ENCODE measurements at regions not wholly inside any gene's neighbourhood (a gene's known extent, or its start where the extent isn't known, plus 50 kb on each side); places are given as distances from the start of the nearest gene placed in this dataset.

- TF ChIP-seq LEF1 (IDR thresholded peaks at IDR 0.05; ENCODE audit: borderline replicate concordance), result no peak
- no peak for TF ChIP-seq ELF4 (IDR thresholded peaks at IDR 0.05)
- TF ChIP-seq CTBP1 (IDR thresholded peaks at IDR 0.05; ENCODE audit: borderline replicate concordance), result no peak
- no peak for TF ChIP-seq SUZ12 (IDR thresholded peaks at IDR 0.05)
- no peak for TF ChIP-seq L3MBTL2 (conservative IDR thresholded peaks at IDR 0.05)
- TF ChIP-seq NFRKB (IDR thresholded peaks at IDR 0.05), result no peak
- no peak for TF ChIP-seq BHLHE40 (IDR thresholded peaks at IDR 0.05; ENCODE audit: borderline replicate concordance)
- TF ChIP-seq FOXA1 (IDR thresholded peaks at IDR 0.05), result no peak
- no peak for TF ChIP-seq TARDBP (IDR thresholded peaks at IDR 0.05)
- no peak for TF ChIP-seq HDGF (IDR thresholded peaks at IDR 0.05; ENCODE audit: borderline replicate concordance)
- no peak for TF ChIP-seq SP1 (IDR thresholded peaks at IDR 0.05)
- TF ChIP-seq ARNT (IDR thresholded peaks at IDR 0.05), result no peak
These were observed 337.4 kb upstream of the PODXL start for GRCh38 chr7:131893631-131894340.
